ENCODE measurements at regions not wholly inside any gene's neighbourhood (a gene's known extent, or its start where the extent isn't known, plus 50 kb on each side); places are given as distances from the start of the nearest gene placed in this dataset.

GRCh38 chr11:88231894-88232482 is 56.7 kb upstream of the RAB38 start:
- peak; percentile 4 to 9 for DNase-seq
- TF ChIP-seq POLR2A (IDR thresholded peaks at IDR 0.05; ENCODE audit: low read length) (no peak), GATA1 (IDR thresholded peaks at IDR 0.05; ENCODE audit: low read depth, low read length) (no peak)

- TF ChIP-seq GATA1 (IDR thresholded peaks at IDR 0.05; ENCODE audit: low read depth, low read length) (no peak), POLR2A (IDR thresholded peaks at IDR 0.05; ENCODE audit: low read length) (no peak)
- no peak for DNase-seq
These were observed 54.1 kb upstream of the RAB38 start for GRCh38 chr11:88229303-88229702.

All from erythroblast (primary cell).